GM19035 (cell line): ENCODE measurements at regions not wholly inside any gene's neighbourhood (a gene's known extent, or its start where the extent isn't known, plus 50 kb on each side); places are given as distances from the start of the nearest gene placed in this dataset.
A peak's percentile ranks its signal among the peaks of the same experiment; 100 is the strongest.

Experiments used
- ATAC-seq: cut with Tn5 transposase; IDR thresholded peaks from one replicate; pipeline ENCODE4 v1.9.1; 2021; ENCODE audit not compliant: unreplicated experiment

- no peak for ATAC-seq
These were observed 166.9 kb upstream of the LRIG3 start for GRCh38 chr12:59087077-59087673.

GRCh38 chr12:59086126-59086525 is 165.8 kb upstream of the LRIG3 start:
- ATAC-seq: no peak

GRCh38 chr12:59085690-59086089 is 165.4 kb upstream of the LRIG3 start:
- no peak for ATAC-seq

- no peak for ATAC-seq
These were observed 164.4 kb upstream of the LRIG3 start for GRCh38 chr12:59084511-59085375.

GRCh38 chr12:59082952-59083351 is 162.6 kb upstream of the LRIG3 start:
- ATAC-seq: no peak

- no peak for ATAC-seq
These were observed 159.8 kb upstream of the LRIG3 start for GRCh38 chr12:59080101-59080500.

- no peak for ATAC-seq
These were observed 159.2 kb upstream of the LRIG3 start for GRCh38 chr12:59079472-59079871.

GRCh38 chr12:59079002-59079401 is 158.7 kb upstream of the LRIG3 start:
- ATAC-seq: no peak

GRCh38 chr12:59077575-59078426 is 157.5 kb upstream of the LRIG3 start:
- no peak for ATAC-seq

- ATAC-seq: no peak
These were observed 156.8 kb upstream of the LRIG3 start for GRCh38 chr12:59077153-59077552.

- no peak for ATAC-seq
These were observed 156.3 kb upstream of the LRIG3 start for GRCh38 chr12:59076622-59077021.

GRCh38 chr12:59075968-59076490 is 155.7 kb upstream of the LRIG3 start:
- no peak for ATAC-seq

GRCh38 chr12:59075141-59075540 is 154.8 kb upstream of the LRIG3 start:
- no peak for ATAC-seq

GRCh38 chr12:59070322-59070933 is 150.1 kb upstream of the LRIG3 start:
- no peak for ATAC-seq

GRCh38 chr12:59069516-59069915 is 149.2 kb upstream of the LRIG3 start:
- no peak for ATAC-seq

GRCh38 chr12:59068436-59068835 is 148.1 kb upstream of the LRIG3 start:
- ATAC-seq: no peak

GRCh38 chr12:59067083-59067482 is 146.8 kb upstream of the LRIG3 start:
- ATAC-seq: peak; percentile 70

GRCh38 chr12:59066445-59066844 is 146.1 kb upstream of the LRIG3 start:
- no peak for ATAC-seq

GRCh38 chr12:59059088-59059935 is 139.0 kb upstream of the LRIG3 start:
- no peak for ATAC-seq

- ATAC-seq: no peak
These were observed 136.7 kb upstream of the LRIG3 start for GRCh38 chr12:59056966-59057365.
